Tibial artery (tissue), 4 donors: ENCODE measurements at regions not wholly inside any gene's neighbourhood (a gene's known extent, or its start where the extent isn't known, plus 50 kb on each side); places are given as distances from the start of the nearest gene placed in this dataset.
"Not testable (repeated sequence)": the region's sequence is repeated elsewhere in the genome, so short reads cannot be mapped to it uniquely, and the experiment has no call there.

Experiments
- DNase-seq, 2 donors: peaks; one replicate each; pipeline ENCODE4 v3.0.0-alpha.2; 2019
- H3K27ac ChIP-seq, 2 donors: fragments of 200-600 bp; sonication (generic) in 1 of 2; 1 replicate in 1 of 2; 2 replicates in 1 of 2; pipeline ENCODE4 v1.5.1; 2018 to 2019; ENCODE audit warnings: mild to moderate bottlenecking in 1 of 2
- H3K27me3 ChIP-seq, 2 donors: fragments of 200-600 bp; sonication (generic) in 1 of 2; one replicate each; pipeline versions ENCODE4 v1.5.1 to v1.6.0; 2016 to 2019
- H3K36me3 ChIP-seq, 3 donors: fragments of 200-600 bp; sonication (generic) in 2 of 3; one replicate each; pipeline ENCODE4 v1.5.1; 2016 to 2019; ENCODE audit warnings: mild to moderate bottlenecking in 2 of 3
- H3K4me1 ChIP-seq, 4 donors: fragments of 200-600 bp; sonication (generic) in 2 of 4; 1 replicate in 3 of 4; 2 replicates in 1 of 4; pipeline ENCODE4 v1.5.1; 2016 to 2019
- H3K4me3 ChIP-seq, 2 donors: fragments of 200-600 bp; sonication (generic) in 1 of 2; 1 replicate in 1 of 2; 2 replicates in 1 of 2; pipeline ENCODE4 v1.5.1; 2018 to 2019; ENCODE audit warnings: mild to moderate bottlenecking in 2 of 2
- H3K9me3 ChIP-seq, 3 donors: fragments of 200-600 bp; sonication (generic) in 1 of 3; one replicate each; pipeline ENCODE4 v1.5.1; 2016 to 2019
- intact Hi-C: fragments of 100-400 bp; cut with DNase I; formaldehyde crosslinking; loops from one replicate; pipeline ENCODE4 v1.15.0; 2023; ENCODE audit warnings: low total_unique reads
- TF ChIP-seq, protein P1 (sequence below), 2 experiments: fragments of 200-600 bp in 1 of 2; fragments of 450-650 bp in 1 of 2; IDR thresholded peaks; one replicate each; pipeline ENCODE4 v1.5.1; 2017 to 2019; ENCODE audit warnings: antibody characterized with exemption in 2 of 2, mild to moderate bottlenecking in 1 of 2, moderate library complexity in 1 of 2

DNA sequence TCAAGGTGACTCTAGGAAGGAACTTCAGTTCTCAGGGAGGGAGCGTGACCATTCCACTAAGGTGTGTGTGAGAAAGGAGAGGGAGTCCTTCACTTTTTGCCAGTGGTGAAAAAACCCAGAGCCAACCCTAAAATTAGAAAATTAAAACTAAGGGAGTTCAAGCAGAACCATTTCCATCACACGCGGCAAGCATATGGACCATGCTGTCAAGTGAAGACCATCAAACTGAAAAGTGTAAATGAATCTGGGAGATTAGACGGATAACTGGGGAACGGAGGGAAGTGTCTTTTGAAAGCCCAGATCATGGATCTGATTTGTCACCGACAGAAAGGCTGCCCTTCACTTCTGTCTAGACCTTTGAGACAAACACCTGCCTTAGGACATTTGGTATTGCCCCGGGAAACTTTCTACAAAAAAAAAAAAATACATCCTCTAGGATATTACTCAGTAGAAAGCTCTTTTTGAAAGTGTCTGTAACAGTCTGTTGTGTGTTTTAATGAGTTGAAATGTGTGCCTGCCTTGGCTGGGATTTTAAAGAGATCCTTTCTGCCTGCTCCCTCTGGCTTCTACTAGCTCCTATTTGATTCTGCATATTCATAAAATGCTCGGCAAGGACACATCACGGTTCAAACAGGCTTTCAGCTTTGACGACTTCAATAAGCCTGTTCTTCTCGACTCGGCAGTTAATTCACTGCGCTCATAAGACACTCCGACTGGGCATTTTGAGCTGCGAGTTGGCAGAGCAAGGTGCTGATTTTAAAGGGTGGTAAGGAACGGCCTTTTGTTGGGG lies 81.4 kb upstream of the ERCC4 start:
- Histone ChIP-seq H3K4me3 (no peak overlapping the region), H3K4me1 (peaks cover 0 to 9% (median 0%) of the 10 kb centered on the region in 4 donors), H3K27ac (no peak overlapping the region), H3K27me3 (peaks cover 0 to 2% of the 10 kb centered on the region in 2 donors), H3K36me3 (no peaks in the 10 kb centered on the region), H3K9me3 (no peaks in the 10 kb centered on the region)
- DNase-seq, result no peak
- intact Hi-C loops, result no loop called here
- TF ChIP-seq, protein P1, sequence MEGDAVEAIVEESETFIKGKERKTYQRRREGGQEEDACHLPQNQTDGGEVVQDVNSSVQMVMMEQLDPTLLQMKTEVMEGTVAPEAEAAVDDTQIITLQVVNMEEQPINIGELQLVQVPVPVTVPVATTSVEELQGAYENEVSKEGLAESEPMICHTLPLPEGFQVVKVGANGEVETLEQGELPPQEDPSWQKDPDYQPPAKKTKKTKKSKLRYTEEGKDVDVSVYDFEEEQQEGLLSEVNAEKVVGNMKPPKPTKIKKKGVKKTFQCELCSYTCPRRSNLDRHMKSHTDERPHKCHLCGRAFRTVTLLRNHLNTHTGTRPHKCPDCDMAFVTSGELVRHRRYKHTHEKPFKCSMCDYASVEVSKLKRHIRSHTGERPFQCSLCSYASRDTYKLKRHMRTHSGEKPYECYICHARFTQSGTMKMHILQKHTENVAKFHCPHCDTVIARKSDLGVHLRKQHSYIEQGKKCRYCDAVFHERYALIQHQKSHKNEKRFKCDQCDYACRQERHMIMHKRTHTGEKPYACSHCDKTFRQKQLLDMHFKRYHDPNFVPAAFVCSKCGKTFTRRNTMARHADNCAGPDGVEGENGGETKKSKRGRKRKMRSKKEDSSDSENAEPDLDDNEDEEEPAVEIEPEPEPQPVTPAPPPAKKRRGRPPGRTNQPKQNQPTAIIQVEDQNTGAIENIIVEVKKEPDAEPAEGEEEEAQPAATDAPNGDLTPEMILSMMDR (IDR thresholded peaks at IDR 0.05), result no peak

DNA sequence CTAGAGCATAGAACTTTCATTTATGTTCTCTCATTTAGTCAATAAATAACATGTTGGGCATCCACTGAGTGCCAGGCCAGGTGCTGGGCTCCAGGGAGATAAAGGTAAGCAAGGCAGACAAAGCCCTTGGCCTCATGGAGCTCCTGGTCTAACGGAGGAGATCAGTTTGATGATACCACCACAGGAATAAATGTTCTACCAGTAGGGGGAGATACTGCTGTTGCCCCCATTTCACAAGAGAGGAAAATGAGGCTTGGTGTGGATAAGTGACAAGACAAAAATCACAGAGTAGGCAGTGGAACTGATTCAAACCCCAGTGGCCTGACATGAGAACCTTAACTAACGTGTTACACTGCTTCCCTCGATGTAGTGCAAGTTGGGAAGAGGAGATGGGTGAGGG lies 80.4 kb upstream of the ERCC4 start:
- H3K27ac ChIP-seq, result no peak overlapping the region
- no peak for DNase-seq
- H3K36me3 ChIP-seq, result no peaks in the 10 kb centered on the region
- H3K4me3 ChIP-seq, result no peak overlapping the region
- H3K9me3 ChIP-seq, result no peaks in the 10 kb centered on the region
- H3K27me3 ChIP-seq, result peaks cover 0 to 2% of the 10 kb centered on the region in 2 donors
- TF ChIP-seq, protein P1 (IDR thresholded peaks at IDR 0.05), result no peak
- intact Hi-C loops, result no loop called here
- peaks cover 0 to 9% (median 0%) of the 10 kb centered on the region in 4 donors for H3K4me1 ChIP-seq

DNA sequence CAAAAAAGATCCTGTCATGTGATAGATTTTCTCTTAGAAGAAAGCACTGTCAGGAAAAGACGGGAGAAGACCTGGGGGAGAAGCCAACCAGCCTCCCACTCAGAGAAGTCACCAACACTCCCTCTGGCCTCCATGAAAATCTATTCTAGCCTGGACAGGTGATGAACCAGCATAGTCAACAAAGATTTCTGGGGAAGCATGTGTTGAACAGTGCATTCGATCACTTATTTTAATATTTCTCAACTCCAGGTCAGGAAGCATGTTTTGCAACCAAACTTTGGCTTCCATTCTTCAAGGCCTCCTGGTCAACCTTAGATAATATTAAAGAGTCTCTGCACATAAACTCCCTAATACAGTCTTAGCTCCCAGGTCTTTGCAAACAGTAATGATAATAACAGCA lies 74.7 kb upstream of the ERCC4 start:
- intact Hi-C loops, result no loop called here
- H3K36me3 ChIP-seq, result no peaks in the 10 kb centered on the region
- DNase-seq, result no peak
- no peak overlapping the region for H3K27ac ChIP-seq
- TF ChIP-seq, protein P1 (IDR thresholded peaks at IDR 0.05), result no peak
- no peaks in the 10 kb centered on the region for H3K9me3 ChIP-seq
- H3K4me1 ChIP-seq, result no peaks in the 10 kb centered on the region
- peaks cover 0 to 2% of the 10 kb centered on the region in 2 donors for H3K27me3 ChIP-seq
- H3K4me3 ChIP-seq, result no peak overlapping the region

DNA sequence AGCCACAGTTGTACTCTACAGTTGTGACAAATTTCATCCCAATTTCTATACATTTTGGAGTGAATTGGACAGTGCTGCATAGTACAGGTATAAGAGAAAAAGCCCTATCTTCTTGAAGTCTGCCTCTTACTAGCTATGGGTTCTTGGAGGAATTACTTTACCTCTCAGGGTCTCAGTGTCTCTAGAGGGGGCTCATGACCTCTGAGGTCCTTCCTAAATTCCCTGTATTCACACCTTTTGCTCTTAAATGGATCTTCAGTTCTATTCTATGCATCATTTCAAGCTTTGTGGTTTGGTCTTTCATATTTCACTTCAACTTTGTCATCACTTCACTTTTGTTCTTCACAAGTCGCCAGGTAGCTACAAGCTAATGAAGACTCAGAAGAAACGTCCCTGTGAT lies 71.2 kb upstream of the ERCC4 start:
- intact Hi-C loops, result no loop called here
- H3K4me3 ChIP-seq, result no peak overlapping the region
- H3K27me3 ChIP-seq, result no peaks in the 10 kb centered on the region
- H3K36me3 ChIP-seq, result no peaks in the 10 kb centered on the region
- no peaks in the 10 kb centered on the region for H3K4me1 ChIP-seq
- no peaks in the 10 kb centered on the region for H3K9me3 ChIP-seq
- no peak for DNase-seq
- TF ChIP-seq, protein P1 (IDR thresholded peaks at IDR 0.05), result no peak
- H3K27ac ChIP-seq, result no peak overlapping the region

DNA sequence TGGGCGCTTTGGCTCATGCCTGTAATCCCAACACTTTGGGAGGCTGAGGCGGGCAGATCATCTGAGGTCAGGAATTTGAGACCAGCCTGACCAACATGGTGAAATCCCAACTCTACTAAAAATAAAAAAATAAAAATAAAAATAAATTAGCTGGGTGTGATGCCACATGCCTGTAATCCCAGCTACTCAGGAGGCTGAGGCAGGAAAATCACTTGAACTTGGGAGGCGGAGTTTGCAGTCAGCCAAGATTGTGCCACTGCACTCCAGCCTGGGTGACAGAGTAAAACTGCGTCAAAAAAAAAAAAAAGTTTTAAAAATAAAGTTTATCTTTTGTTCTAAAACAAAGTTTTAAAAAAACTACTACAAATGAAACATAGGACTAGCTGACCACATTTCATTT lies 69.8 kb upstream of the ERCC4 start:
- H3K4me1 ChIP-seq, H3K36me3 ChIP-seq, H3K4me3 ChIP-seq, H3K27ac ChIP-seq, H3K9me3 ChIP-seq, intact Hi-C loops, DNase-seq, H3K27me3 ChIP-seq: not testable (repeated sequence)

DNA sequence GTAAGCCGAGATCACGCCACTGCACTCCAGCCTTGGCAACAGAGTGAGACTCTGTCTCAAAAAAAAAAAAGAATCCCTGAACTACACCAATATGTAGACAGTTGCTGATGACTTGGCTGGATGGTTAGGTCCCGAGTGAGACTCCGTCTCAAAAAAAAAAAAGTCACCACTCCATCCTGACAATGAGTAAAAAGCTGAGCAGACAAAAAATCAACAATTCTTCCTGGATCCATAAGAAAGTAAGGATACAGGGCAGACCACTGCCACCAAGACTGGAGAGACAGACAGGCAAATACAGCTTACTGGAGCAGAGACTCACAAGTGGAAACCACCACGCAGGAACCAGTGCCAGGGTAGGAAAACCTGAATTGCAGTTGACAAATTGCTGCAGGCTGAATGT lies 67.1 kb upstream of the ERCC4 start:
- DNase-seq, result no peak
- Histone ChIP-seq H3K9me3 (no peaks in the 10 kb centered on the region), H3K27me3 (no peaks in the 10 kb centered on the region), H3K4me1 (peaks cover 0 to 11% (median 0%) of the 10 kb centered on the region in 4 donors), H3K4me3 (no peak overlapping the region), H3K36me3 (no peaks in the 10 kb centered on the region), H3K27ac (no peak overlapping the region)
- TF ChIP-seq, protein P1 (IDR thresholded peaks at IDR 0.05), result no peak
- intact Hi-C loops, result no loop called here
